Femur (tissue), 1 donor: ENCODE measurements at regions not wholly inside any gene's neighbourhood (a gene's known extent, or its start where the extent isn't known, plus 50 kb on each side); places are given as distances from the start of the nearest gene placed in this dataset.
"Not testable (repeated sequence)": the region's sequence is repeated elsewhere in the genome, so short reads cannot be mapped to it uniquely, and the experiment has no call there.

Experiments used
- DNase-seq: peaks from one replicate; pipeline ENCODE4 v3.0.0-alpha.2; 2017

DNA sequence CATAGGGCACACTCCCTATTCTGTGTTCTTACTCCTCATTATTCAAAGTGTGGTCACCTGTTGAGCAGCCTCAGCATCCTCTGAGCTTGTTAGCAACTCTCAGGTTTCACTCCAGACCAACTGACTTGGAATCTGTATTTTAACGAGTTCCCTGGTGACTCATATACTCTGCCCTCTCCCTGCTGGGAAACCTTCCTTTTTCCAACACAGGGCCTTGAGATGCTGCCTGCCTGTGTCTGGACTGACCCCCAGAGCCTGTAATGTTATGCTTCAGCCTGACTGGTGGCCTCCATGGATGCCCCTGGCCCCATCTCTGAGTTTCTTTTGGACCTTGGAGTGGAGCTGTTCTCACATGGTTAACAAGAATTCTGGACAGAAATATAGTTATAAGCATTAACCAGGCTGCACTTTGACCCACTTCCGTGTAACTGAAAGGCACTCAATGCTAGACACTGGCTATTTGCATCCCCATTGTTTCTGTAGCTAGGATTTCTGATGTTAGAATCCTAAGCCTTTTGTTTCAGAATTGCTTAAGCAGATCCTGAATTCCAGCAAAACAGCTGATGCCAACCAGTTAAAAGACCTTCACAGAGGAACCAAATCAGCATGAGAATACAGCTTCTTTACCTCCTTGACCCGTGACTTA lies 262.6 kb downstream of the STIM2 start:
- DNase-seq = no peak

DNA sequence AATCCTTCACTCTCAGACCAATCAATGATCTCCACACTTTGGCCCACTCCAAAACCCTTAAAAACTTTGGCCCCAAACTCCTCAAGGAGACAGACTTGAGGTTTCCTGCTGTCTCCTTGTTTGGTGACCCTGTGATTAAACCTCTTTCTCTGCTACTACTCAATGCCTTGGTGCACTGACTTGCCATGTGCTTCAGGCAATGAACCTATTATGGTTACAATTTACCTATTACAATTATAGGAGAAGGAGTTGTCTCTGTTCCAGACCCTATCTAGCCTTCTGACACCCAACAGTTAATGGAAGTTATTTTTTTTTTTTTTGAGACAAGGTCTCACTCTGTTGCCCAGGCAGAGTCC lies 263.1 kb downstream of the STIM2 start:
- no peak for DNase-seq

DNA sequence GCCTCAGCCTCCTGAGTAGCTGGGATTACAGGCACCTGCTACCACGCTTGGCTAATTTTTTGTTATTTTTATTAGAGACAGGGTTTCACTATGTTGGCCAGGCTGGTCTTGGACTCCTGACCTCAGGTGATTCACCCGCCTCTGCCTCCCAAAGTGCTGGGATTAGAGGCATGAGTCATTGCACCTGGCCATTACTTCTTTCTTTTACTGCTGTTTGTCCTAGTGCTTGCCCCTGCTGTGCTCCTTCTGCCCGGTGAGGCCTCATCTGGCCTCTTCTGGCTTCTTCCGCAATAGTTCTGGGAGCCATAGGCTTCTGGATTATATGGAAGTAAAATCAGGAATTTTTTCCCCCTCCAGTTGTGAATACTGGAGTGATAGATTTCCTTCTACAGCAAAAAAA lies 266.3 kb downstream of the STIM2 start:
- not testable (repeated sequence) for DNase-seq

DNA sequence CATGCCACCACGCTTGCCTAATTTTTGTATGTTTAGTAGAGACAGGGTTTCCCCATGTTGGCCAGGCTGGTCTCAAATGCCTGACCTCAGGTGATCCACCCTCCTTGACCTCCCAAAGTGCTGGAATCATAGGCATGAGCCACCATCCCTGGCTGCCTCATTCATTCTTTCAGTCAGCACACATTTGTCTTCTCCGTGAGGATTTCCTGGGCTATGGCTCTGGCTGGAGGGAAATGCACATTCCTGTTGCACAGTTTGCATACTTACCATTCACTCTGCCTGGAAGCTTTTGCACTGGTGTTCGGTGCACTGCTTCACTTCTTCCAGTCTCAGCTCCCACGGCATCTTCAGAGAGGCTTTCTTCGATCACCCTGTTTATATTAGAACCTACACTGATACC lies 267.8 kb downstream of the STIM2 start:
- DNase-seq = no peak

DNA sequence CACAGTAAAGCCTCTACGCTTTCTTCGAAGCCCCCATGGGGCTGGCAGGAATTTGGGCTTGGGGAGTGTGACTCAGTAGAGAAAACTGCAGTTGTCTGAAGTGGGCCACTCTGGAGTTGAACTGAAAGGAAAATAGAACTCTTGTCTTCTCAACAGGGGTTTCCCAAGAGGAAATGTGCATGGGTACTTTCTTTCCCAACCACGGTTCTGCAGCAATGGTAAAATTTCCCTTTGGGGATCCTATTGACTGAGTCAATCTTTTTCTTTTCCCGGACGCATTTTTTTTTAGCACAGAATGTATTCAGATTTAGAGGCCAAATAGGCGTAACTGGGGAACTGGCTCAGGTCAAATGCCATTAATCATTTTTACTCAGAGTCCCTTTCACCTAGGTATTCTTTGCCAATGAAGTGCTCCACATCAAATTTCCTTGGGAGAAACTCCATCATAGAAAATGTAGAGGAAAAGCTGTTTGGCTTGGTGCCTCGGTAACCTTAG lies 269.3 kb downstream of the STIM2 start:
- DNase-seq = no peak

- DNase-seq = no peak
Measured at GRCh38 chr4:27132497-27132896, 271.9 kb downstream of the STIM2 start.

- no peak for DNase-seq
Measured at GRCh38 chr4:27140486-27140885, 279.8 kb downstream of the STIM2 start.

DNA sequence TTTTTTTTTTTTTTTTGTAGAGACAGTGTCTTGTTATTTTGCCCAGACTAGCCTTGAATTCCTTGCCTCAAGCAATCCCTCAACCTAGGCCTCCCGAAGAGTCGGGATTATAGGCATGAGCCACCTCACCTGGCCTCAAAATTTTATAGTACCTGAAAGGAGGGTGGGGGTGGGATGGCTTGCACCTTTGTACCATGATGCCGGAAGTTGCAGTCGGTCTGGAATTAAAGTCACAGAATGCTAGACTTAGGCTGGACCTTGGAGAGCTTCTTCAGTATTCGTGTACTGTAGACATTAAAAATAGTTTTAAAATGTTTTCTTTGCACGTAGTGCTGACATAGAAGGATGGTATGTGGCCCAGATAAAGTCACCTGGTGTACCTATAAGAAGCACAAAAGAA lies 280.9 kb downstream of the STIM2 start:
- DNase-seq = no peak

DNA sequence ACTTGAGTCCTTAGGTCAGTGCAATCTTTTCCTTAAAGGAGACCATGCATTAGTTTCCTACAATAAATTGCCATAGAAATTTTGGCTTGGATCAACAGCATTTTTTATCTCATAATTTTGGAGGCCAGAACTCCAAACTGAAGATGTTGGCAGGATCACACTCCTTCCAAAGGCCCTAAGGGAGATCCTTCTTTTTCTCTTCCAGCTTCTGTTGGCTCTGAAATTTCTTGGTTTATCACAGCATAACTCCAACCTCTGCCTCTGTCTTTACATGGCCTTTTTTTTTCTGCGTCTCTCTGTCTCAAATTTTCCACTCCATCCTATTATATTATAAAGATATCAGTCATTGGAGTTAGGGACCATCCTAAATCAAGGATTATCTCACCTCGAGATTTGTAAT lies 282.2 kb downstream of the STIM2 start:
- no peak for DNase-seq

DNA sequence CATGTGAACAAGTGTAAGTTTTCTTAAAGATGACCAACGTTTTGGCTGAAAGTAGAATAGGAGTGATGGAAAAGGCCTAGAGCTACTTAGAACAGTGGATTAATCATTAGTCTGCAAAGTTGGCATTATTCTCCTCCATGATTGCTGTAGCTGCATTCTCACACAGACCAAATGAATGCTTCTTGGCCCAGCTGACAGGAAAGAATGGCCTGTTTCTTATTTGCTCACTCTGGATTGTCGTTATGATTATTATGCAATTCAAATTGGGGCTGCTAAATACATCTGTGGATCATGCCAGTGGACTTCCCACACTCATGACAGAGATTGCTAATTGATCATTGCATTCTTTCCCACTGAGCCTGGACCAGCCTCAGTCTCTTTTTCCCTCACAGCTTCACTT lies 285.0 kb downstream of the STIM2 start:
- DNase-seq = no peak

DNA sequence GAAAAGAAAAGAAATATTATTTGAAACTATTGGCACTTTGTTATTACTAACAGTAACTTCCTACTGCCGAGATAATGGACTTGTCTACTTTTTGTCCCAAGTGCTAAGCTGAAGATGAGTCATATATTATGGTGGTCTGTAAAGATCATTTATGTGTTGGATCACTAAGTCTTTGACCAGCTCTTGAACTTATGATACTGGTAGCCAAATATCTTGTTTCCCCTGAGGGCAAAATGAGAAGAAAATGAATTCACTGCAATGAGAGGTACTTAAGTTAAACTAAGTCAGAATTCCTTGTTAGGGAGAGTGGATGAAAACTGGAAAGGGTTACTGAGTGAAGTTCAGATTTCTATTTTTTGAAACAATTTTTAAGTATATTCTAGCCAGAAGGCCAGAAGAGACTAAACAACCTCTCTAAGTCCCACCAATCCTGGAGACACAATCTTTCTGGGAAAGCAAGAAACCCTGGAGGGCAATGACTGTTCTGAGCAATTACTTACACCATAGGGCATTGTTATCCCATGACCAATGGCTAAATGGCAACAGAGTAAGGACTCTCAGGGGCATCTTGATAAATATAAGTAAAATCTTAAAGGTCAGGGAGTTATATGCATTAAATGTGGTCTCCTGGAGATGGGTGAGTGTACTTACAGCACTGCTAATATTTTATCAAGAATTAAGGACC lies 287.7 kb downstream of the STIM2 start:
- DNase-seq = no peak

DNA sequence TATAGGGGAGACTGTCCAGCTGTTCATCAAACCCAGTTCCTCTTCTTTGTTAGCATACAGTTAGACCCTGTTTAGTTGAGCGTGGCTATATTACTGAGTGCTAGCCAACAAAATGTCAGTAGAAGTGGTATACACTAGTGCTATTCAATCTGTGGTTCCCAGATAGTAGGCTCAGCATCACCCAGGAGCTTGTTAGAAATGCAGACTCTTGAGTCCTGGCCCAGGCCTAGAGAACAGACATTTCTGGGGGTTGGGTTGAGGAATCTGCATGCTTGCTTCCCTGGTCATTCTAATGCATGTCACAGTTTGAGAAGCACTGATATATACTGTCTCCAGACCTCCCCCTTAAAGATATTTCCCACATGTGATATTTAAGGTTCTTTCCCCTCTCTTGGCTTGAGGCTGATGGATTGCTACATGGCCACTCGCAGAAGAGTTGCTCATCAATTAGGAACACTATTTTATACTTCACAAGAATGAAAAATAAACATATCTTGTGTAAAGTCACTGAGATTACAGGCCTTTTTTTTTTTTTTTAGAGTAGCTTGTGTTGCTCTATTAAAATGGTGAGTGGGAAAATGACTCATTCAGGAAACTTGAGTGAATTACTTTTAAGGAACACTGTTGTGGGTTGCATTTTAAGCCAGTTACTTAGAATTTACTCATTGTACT lies 289.0 kb downstream of the STIM2 start:
- DNase-seq = no peak

- no peak for DNase-seq
Measured at GRCh38 chr4:27152703-27153102, 292.1 kb downstream of the STIM2 start.

GRCh38 chr4:27154706-27155105 lies 294.1 kb downstream of the STIM2 start:
- DNase-seq = peak; percentile 59

GRCh38 chr4:27161191-27161590 lies 300.6 kb downstream of the STIM2 start:
- DNase-seq = no peak

GRCh38 chr4:27168783-27169182 lies 308.1 kb downstream of the STIM2 start:
- no peak for DNase-seq

DNA sequence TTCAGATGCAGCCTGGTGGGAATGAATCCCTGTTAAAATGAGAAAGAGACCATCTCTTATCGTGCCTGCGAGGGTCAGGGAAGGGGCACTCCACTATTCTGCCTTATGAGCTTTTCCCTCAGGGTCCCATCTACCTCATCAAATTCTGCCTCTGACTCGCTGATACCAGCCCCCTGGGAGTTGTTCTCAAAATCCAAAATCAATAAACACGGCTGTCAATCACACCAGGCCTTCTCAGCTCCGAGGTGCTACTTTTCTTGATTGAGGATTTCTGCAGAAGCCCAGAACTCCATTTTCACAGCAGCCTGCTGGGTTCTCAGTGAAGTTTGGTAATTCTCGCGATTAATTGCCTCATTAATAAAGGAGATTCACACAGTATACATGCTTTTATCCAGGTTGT lies 312.6 kb downstream of the STIM2 start:
- DNase-seq = no peak

DNA sequence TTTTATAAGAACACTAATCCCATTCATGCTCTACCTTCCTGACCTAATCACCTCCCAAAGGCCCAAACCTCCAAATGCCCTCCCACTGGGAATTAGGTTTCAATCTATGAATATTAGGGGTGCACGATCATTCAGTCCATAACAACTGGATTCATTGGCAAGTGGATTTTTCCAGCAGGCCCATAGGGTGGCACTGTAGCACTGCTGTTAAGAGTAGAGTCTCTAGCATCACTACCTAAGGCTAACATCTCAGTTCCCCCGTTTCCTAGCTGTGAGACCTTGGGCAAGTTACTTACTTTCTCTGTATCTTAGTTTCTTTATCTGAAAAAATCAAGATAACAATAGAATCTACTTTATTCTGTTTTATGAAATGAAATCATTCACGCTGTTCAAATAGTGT lies 315.8 kb downstream of the STIM2 start:
- DNase-seq = peak; percentile 45

- DNase-seq = no peak
Measured at GRCh38 chr4:27176881-27177280, 316.2 kb downstream of the STIM2 start.

- DNase-seq = no peak
Measured at GRCh38 chr4:27178061-27178460, 317.4 kb downstream of the STIM2 start.

DNA sequence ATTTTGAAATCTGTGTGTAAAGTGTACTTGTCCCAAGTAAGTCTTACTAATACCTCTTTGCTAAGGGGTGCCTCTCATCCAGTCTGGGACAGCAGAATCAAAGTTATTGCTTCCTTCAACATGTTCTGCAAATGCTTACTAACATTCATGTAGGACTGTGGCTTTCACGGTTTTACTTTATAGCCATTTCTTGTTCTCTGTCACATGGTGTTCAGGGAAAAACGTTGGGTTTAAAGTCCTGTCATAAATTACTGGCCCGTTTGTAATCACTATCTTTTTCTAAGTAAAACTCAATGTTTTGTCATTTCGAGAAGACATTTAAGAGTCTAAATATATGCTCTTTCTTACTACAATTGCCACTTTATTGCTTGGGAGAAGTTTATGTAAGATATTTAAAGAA lies 321.1 kb downstream of the STIM2 start:
- DNase-seq = no peak

DNA sequence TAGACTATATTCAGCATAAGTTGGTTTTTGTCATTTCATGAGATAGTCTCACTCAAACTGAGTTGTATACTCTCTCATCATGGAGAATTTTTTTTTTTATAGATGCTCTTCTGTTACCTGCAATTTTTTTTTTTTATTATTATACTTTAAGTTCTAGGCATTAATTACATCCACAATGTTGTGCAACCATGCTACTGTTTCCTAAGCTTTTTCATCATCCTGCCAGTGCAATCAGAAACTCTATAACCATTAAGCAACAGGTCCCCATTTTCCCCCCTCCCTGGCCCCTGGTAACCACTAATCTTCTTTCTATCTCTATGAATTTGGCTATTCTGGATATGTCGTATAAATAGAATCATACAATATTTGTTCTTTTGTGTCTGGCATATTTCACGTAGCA lies 321.6 kb downstream of the STIM2 start:
- no peak for DNase-seq

DNA sequence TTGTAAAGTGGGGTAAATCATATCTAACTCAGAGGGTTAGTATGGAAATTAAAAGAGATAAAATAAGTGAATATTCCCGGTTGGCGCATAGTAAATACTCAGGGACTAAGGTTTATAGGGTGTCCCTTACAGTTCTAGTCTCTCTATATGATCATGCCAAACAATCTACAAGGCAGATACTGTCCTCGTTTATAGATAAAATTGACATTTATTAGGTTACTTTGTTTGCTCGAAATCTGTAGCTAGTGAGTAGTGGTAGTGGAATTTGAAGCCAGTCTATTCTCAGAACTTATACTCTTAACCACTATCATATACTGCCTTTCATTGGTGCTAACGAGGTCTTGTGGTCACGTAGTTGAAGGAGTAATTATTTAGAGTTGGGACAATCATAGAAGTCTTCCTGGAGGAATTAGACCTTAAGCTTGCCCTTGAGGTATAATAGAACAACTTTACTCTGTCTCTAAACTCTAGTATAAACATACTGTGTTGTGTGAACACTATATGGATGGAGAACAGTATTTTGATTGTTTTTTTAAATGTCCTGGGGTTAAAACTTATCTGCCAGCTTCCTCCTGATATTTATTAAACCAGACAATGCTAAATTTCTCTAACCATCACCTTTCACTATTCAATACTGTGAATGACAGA lies 324.0 kb downstream of the STIM2 start:
- no peak for DNase-seq

DNA sequence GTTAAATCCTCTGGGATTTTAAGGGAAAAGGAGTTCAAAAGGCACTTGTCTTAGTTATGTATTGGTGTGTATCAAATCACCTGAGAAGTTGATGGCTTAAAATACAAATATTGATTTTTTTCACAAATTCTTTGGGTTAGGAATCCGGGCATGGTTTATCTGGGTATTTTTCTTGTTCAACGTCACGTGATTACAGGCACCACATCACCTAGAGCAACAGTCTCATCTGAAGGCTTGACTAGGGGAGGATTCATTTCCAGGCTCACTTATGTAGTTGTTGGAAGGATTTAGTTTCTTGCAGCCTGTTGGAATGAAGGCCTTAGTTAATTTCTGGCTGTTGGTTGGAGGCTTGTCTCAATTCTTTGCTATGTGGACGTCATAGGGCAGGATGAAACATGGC lies 326.1 kb downstream of the STIM2 start:
- no peak for DNase-seq
